Coronary artery (tissue), 2 donors: ENCODE measurements at regions not wholly inside any gene's neighbourhood (a gene's known extent, or its start where the extent isn't known, plus 50 kb on each side); places are given as distances from the start of the nearest gene placed in this dataset.

Source experiments
- DNase-seq: peaks from one replicate; pipeline ENCODE4 v3.0.0-alpha.2; 2017; ENCODE audit warnings: low spot score
- H3K27ac ChIP-seq, 2 donors: fragments of 200-600 bp; sonication (generic); one replicate each; pipeline ENCODE4 v1.5.1; 2016 to 2019
- H3K4me3 ChIP-seq: fragments of 200-600 bp; sonication (generic); 2 replicates; pipeline ENCODE4 v1.5.1; 2016; ENCODE audit warnings: mild to moderate bottlenecking, moderate library complexity
- TF ChIP-seq, protein P1 (sequence below): fragments of 200-600 bp; sonication (generic); IDR thresholded peaks from one replicate; pipeline ENCODE4 v1.5.1; 2019; ENCODE audit warnings: antibody characterized with exemption

DNA sequence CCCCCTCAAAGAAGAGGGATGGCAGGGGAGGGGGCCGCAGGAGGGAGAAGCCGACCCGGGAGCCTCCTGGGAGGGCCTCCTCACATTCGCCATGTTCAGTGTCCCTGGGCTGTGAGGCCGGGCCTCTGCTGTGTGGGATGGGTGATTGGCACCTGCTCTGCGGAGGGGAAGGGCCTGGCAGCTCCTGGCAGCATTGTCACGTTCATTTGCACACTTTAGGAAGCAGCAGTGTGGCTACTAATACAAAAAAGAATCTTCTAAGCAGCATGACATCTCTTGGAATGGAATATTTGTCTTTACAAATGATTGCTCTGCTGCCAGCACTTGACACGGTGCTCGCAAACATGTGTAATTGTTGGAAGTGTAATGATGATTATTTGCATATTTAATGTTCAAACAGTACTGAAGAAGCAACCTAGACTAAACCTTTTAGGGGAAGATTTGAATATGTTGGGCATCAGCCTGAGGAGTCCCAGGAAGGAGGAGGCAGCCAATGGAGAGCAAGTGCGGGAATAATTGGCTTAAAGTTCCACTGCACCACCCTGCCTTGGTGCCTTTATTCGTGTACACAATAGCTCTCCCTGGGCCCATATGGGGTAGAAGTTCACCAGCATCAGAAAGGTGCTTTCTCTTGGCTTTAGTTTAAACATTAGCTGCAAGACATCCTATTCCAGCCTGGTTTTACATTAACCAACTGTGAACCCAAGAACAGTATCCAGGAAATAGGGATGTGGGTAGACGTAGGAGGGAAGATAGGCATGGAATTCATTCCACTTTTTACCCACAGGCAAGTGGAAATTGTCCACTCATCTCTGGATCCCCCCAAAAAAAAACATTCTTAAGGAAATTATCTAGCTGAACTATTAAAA, 404.9 kb downstream of the TMEM182 start:
- Histone ChIP-seq H3K4me3 (no peak overlapping the region), H3K27ac (no peak overlapping the region)
- TF ChIP-seq, protein P1, sequence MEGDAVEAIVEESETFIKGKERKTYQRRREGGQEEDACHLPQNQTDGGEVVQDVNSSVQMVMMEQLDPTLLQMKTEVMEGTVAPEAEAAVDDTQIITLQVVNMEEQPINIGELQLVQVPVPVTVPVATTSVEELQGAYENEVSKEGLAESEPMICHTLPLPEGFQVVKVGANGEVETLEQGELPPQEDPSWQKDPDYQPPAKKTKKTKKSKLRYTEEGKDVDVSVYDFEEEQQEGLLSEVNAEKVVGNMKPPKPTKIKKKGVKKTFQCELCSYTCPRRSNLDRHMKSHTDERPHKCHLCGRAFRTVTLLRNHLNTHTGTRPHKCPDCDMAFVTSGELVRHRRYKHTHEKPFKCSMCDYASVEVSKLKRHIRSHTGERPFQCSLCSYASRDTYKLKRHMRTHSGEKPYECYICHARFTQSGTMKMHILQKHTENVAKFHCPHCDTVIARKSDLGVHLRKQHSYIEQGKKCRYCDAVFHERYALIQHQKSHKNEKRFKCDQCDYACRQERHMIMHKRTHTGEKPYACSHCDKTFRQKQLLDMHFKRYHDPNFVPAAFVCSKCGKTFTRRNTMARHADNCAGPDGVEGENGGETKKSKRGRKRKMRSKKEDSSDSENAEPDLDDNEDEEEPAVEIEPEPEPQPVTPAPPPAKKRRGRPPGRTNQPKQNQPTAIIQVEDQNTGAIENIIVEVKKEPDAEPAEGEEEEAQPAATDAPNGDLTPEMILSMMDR: no peak
- no peak for DNase-seq

DNA sequence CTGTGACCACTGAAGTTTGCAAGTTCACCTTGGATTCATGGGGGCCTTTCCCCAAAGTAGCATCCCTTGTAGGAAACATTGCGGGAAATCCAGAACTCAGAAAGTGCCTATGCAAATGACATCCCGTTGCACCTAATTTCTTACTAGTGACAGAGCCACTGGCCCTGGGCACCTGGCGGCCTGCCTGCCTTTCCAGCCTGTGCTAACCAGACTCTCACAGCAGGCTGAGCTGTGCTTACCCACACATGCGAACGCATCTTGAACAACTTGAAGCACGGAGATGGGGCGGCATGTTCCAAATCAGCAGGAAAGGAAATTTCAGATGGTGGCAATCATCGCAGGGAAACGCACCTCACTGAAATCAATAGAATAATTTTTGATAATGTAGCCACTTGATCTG, 405.8 kb downstream of the TMEM182 start:
- H3K4me3 ChIP-seq: no peak overlapping the region
- TF ChIP-seq, protein P1: no peak
- no peak overlapping the region for H3K27ac ChIP-seq
- DNase-seq: no peak

GRCh38 chr2:103169861-103170260, 408.0 kb downstream of the TMEM182 start:
- H3K27ac ChIP-seq: no peak overlapping the region
- H3K4me3 ChIP-seq: no peak overlapping the region
- TF ChIP-seq, protein P1: no peak
- no peak for DNase-seq

DNA sequence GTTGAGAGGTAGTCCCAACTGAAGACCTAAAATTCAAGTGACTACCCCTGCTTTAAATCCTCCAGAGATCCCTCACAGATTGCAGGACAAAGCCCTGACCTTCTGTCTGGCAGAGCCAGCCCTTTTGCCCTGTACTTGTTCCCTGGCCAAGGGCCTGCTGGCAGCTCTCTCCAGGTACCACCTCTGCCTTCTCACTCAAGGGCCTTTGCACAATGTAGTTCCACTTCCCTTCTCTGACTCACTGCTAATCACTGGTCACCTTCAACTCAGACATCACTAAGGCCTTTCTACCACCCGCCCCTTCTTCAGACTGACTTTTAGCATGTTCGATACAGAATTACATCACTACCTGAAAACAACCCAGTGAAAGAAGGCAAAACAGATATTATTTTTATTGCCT, 411.0 kb downstream of the TMEM182 start:
- TF ChIP-seq, protein P1: no peak
- Histone ChIP-seq H3K4me3 (no peak overlapping the region), H3K27ac (no peak overlapping the region)
- DNase-seq: no peak

DNA sequence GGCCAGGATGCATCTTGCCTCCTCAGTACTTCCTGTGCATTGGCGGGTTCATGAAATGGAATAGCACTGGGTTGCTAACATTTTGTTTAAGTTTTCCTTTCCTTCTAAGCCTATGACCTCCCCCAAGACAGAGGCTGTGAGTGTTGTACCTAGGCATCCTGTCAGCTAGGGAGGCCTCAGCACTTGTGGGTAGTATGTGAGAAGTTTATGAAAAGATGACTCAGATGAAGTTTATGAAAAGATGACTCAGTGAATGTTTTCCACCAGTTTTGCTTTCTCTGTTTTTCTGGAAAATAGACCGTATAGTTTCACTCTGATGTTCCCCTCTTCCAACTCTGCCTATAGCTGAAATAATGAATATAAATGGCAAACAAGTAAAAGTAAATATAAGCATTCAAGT, 412.9 kb downstream of the TMEM182 start:
- Histone ChIP-seq H3K4me3 (no peak overlapping the region), H3K27ac (no peak overlapping the region)
- no peak for DNase-seq
- TF ChIP-seq, protein P1: no peak

DNA sequence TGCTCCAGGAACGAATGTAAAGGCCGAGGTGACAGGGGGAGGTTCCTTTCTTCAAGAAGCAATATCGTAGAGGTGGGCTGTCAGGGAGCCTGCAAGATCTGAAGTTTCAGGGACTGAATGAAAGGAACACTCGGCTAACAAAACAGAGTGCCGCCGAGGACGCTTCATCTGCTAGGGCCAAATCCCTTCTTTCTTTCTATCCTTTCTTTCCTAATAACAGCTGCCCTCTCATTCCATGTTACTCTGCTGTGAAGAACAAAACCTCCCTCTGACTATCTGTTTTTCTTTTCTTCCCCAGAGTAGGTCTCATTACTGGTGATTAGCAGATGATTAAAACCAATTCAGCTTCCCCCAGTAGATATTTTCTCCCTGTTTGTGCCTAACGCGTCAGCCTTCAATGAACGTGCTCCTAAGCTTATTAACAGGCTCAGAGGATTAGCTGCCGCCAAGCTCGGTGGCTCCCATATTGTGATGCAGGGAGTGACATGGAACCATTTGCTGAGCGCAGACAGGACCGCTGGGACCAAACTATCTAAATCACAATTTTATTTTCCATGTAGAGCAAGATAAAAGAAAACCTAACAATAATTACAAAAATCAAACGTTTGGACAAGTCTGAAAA, 414.6 kb downstream of the TMEM182 start:
- Histone ChIP-seq H3K4me3 (no peak overlapping the region), H3K27ac (no peak overlapping the region)
- no peak for DNase-seq
- TF ChIP-seq, protein P1: no peak

DNA sequence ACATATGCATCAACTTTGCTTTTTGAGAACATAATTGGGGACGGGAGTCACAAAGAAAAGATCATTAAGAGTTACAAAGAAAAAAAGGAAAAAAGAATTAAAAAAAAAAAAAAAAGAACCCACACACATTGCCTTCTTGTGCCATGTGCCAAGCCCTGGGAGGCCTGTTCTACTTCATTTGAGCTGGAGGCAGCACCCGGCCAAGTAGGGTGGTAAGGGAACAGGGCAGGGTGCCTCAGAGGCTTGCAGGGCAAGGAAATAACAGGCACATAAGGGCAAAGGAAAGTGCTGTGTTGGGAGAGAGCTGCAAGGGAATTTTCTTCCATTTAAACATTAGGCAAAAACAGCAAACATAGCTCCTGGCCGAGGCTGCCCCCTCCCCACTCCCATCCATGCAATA, 418.0 kb downstream of the TMEM182 start:
- no peak for DNase-seq
- H3K4me3 ChIP-seq: no peak overlapping the region
- no peak overlapping the region for H3K27ac ChIP-seq

More for the DNA sequence above, 418.0 kb downstream of the TMEM182 start:
- TF ChIP-seq, protein P1: no peak
